Suppressor macrophage treated with lipopolysaccharide for 1 hour (primary cell): ENCODE measurements at regions not wholly inside any gene's neighbourhood (a gene's known extent, or its start where the extent isn't known, plus 50 kb on each side); places are given as distances from the start of the nearest gene placed in this dataset.

Experiments used
- DNase-seq, 3 donors: peaks; one replicate each; pipeline ENCODE4 v3.0.0-alpha.2; 2020 to 2022

GRCh38 chr7:18369011-18369410 is 126.5 kb upstream of the HDAC9 start:
- no peak for DNase-seq

- no peak for DNase-seq
Measured at GRCh38 chr7:18370633-18371032, 124.9 kb upstream of the HDAC9 start.

DNA sequence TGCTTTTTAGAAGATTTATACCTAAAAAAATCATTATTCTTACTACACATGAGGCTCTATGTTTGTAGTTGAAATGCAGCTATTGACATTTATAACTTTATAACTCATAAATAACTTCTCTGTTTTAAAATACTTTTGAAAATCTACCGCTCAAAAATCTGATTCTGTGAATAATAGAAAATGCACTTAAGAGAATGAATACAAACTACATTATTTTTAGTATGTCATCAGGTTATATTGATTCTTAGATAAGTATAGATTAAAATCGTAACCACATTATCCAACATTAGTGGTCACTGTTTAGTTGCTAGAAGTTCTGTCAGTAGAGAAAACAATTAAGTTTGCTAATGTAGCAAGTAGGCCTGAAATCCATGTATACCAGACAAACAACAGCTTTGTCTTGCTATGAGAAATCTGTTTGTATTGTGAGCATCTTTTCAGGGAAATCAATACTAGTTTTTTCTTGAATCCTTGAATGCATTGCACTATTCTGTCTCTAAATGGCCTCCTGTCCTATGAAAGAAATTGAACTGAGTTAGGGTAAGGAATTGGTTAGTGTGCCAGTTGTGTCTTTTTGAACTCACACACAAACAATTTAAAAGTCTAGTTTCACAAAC is 116.5 kb upstream of the HDAC9 start:
- DNase-seq, result no peak

DNA sequence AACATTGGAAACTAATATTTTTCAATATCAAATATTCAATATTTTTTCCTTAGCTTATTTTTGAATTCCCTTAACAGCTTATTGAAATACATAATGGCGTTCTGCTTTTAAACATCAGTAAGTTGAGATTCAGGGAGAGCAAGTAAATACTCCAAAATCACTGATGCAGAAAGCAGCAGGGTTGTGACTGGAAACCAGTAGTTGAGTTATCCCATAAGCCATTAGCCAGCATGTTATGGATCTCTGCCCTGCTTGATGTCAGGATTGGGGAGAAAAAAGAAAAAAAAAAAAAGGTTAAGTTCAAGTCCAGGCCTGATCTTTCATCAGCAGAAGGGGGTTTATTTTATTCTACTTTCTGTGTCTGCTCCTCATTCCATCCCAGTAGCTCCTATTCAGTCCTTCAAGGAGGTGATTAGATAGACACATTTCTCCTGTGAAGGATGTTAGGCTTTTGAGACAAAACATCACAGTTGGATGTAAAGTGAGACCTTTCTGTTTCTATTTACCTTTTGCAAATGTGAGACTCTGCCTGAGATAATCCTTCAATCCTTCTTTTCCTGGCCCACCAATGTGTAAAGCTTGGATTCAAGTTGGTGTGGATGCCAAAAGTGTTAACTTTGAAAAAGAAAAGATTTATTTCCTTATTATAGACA is 110.9 kb upstream of the HDAC9 start:
- DNase-seq, result no peak

DNA sequence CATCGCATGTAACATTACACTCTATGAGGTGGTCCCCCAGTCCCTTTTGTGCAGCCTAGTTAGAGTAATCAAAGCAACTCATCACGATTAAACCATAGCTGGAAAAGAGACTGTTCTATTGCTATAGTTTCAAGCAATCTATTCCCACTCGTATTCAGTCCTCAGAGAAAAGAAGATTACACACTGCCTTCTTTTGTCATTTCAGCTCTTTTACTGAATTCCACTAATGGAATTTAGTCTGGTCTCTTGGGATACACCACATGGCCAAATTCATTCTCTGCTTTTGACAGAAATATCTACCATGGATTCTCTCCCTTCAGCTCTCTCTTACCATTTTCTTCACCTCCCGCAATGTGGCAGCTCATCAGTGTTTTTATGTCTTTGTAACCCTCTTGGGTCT is 108.9 kb upstream of the HDAC9 start:
- DNase-seq, result no peak

- DNase-seq, result peak; percentile 72 to 86 (median 80)
Measured at GRCh38 chr7:18387191-18387735, 108.3 kb upstream of the HDAC9 start.

DNA sequence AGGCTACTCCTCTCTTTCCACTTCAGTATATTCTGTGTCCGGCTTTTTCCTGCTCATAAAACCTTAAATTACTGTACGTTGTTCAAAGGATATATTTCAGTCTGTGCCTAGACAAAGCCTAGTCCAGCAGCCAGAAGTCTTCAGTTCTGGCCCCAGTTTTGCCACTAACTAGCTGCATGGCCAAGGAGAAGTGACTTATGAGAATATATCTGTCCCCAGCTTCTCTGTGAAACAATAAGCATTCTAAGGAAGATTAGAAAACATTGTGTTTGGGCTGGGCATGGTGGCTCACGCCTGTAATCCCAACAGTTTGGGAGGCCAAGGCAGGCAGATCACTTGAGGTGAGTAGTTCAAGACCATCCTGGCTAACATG is 105.0 kb upstream of the HDAC9 start:
- DNase-seq, result no peak

GRCh38 chr7:18393465-18394118 is 102.0 kb upstream of the HDAC9 start:
- peak in 2 of 3 donors; percentile 16 to 32 for DNase-seq

GRCh38 chr7:18395868-18396267 is 99.7 kb upstream of the HDAC9 start:
- DNase-seq, result no peak

DNA sequence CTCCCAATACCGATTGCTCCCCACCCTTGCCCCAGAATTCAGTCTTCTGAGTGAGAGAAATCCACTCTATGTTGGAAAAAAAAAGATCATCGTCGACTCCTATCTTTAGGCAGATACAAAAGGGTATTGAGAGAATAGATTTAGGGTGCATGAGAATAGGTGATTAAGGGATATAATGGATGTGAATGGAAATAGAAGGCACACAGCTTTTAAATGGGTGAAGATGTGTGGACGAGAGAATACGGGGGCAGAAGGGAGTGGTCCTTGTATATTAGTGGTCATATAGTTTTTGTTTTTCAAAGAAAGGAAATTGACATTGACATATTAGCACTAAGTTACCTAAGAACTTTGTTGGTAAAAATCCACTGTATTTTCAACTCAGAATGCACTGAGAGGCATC is 98.6 kb upstream of the HDAC9 start:
- DNase-seq, result no peak

DNA sequence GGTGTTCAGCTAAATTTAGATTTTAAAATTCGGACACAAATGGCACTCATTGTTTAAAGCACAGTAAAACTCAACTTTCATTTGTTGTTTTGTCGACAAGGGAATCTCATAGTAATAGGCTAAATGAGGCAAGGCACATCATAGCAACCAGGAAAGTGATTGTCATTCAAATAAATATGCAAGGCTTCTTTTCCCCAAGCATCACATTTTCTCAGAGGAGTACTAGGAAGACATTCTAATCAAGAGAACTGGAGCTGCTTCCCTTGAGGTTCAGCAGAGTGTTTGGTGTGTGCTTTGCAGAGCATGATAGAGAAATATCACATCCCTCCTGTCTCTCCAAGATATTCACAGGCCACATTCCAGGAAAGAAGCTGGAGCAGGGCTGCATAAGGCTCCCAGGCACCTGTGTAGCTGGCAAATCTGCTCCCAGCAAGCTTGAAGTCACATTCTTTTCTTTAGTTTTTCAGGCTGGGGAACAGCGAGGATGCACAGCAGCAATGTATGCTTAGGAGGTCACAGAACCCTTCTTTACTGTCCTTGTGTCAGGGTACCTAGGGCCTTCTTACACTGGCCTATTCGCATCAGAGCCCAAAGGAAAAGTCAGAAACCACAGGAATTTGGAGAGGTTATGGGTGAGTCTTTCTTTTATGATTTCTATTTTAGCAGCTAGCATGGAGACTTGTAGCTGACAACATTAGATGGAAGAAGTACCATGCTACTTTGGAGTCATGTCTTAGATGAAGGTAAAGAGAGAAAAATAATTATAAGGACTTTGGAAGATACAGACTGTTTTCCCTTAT is 95.9 kb upstream of the HDAC9 start:
- DNase-seq, result no peak

GRCh38 chr7:18400275-18400674 is 95.3 kb upstream of the HDAC9 start:
- no peak for DNase-seq

DNA sequence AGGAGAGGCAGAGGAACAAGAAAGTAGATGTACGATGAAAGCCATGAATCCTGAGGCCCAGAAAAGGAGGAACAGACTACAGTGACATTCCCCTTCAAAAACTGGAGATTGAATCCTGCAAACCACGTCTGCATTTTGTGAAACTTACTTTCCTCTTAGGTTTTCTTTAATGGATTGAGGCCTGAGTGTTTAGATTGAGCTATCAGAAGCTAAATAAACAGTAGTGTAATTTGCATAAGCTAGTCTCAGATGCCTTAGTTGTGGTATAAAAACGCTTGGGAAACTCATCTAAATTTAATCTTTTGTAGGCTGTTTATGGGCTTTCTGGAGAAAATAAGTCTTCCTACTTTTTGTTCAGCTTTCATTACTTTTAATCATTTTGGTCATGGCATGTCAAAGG is 94.8 kb upstream of the HDAC9 start:
- DNase-seq, result no peak

DNA sequence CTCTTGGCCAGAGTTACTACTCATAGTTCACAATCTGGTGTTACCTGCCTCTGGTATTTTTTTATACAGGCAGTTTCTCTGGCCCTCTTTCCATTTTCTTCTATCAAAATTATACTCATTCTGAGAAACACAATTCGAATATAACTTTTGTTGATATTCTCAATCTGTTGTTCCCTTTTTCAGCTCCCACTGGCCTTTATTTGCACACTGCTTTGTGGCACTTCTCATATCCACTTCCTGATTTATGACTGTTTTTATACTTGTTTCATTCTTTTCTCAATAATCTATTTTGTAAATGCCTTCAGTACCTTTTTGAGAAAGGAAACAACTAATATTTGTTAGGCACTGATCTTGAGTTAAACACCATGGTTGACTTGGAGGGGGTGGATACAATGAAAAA is 93.8 kb upstream of the HDAC9 start:
- peak; percentile 49 to 64 (median 62) for DNase-seq

GRCh38 chr7:18402488-18403183 is 92.9 kb upstream of the HDAC9 start:
- peak; percentile 81 to 92 (median 90) for DNase-seq

- peak; percentile 44 to 55 (median 48) for DNase-seq
Measured at GRCh38 chr7:18405726-18406125, 89.8 kb upstream of the HDAC9 start.

DNA sequence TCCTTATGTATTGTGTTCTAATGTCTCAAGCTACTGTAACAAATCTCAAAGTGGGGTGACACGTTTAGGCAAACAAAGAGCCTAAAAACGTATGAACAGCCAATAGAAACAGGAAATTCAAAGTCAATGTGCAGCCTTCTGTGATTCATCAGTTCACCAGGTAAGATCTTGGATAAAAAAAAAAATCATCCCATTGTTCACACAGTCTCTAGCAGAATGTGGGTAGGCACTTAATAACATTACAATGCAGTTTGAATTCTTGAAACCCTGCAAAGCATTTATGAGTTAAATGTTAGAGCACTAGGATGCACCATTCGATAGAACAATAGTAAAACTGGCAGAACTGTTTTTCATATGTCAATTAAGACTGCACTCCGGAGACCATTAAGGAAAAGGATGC is 88.2 kb upstream of the HDAC9 start:
- no peak for DNase-seq

DNA sequence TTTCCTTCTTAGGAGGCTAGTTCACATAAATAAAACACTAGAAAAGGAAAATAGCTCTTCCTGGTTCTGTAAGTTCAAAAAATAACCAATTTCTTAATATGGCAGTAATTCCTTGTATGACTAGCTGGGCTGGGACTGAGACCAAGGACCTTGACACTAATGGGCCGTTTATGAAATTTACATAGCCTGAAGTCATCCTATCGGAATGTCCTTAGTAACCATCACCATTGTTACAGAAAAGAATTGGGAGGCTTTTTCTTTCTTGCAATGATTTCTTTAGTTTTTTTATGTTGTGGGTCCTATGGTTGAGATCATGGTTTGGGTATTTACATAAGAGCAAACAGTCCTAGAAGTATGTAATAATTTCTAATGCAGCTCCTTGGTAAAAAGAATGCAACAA is 87.1 kb upstream of the HDAC9 start:
- no peak for DNase-seq

- no peak for DNase-seq
Measured at GRCh38 chr7:18408868-18409267, 86.7 kb upstream of the HDAC9 start.

- DNase-seq, result no peak
Measured at GRCh38 chr7:18413447-18413846, 82.1 kb upstream of the HDAC9 start.

DNA sequence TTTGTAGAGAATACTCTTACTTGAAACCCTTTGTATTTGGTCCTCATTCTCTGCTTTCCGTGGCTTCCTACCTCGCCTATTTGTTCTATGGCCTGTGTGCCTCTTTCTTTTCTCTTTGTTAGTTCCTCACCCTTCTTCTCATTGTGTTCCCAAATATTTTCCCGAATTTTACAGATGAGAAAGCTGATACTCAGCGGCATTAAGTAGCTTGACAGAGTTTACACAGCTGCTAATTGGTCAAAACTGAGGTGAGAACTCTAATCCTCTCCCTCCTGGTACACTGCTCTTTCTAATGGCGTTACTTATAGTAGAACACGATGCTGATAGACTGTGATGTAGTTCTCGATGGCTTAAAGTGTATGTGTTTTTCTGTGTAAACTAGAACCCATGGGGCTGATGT is 80.7 kb upstream of the HDAC9 start:
- DNase-seq, result no peak

GRCh38 chr7:18416988-18417387 is 78.6 kb upstream of the HDAC9 start:
- no peak for DNase-seq

DNA sequence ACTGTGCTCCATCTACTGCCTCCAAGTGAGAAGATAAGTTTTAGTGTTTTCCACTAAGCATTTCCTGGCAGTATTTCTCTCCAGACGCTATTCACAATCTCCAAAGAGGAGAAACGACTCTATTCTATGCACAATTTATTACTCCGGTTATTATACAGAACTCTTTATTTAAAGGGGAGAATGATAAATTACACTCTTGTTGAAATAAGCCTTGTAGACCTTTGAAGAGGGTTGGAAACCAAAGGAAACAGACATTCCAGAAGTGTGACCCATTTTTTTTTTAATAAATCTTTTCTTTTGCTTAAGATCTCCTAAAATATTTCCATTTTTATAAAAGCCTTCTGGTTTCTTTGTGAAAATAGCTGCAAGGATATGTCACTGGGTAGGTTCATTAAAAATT is 76.1 kb upstream of the HDAC9 start:
- no peak for DNase-seq
